Superior temporal gyrus (tissue), 1 donor: ENCODE measurements at regions not wholly inside any gene's neighbourhood (a gene's known extent, or its start where the extent isn't known, plus 50 kb on each side); places are given as distances from the start of the nearest gene placed in this dataset.
"Not testable (repeated sequence)": the region's sequence is repeated elsewhere in the genome, so short reads cannot be mapped to it uniquely, and the experiment has no call there.

Experiments
- DNase-seq: peaks from one replicate; pipeline ENCODE4 v3.0.0-alpha.2; 2016; ENCODE audit errors: extremely low spot score

- DNase-seq = no peak
These were observed 713.6 kb upstream of the MIR17HG start for GRCh38 chr13:90633849-90634248.

GRCh38 chr13:90640976-90641375, 706.5 kb upstream of the MIR17HG start:
- DNase-seq = no peak

GRCh38 chr13:90641884-90642283, 705.6 kb upstream of the MIR17HG start:
- no peak for DNase-seq

- DNase-seq = no peak
These were observed 701.9 kb upstream of the MIR17HG start for GRCh38 chr13:90645582-90645981.

GRCh38 chr13:90648497-90648896, 699.0 kb upstream of the MIR17HG start:
- no peak for DNase-seq

DNA sequence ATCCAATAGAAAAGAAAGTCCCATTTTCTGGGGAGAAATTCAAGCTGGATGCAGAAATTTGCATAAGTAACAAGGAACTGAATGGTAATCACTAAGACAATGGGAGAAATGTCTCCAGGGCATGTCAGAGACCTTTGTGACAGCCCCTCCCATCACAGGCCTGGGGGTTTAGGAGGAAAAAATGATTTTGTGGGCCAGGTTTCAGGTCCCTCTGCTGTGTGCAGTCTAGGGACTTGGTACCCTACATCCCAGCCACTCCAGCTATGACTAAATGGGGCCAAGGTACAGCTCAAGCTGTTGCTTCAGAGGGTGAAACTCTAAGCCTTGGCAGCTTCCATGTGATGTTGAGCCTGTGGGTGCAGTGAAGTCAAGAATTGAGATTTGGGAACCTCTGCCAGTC, 695.5 kb upstream of the MIR17HG start:
- no peak for DNase-seq

- DNase-seq = no peak
These were observed 692.5 kb upstream of the MIR17HG start for GRCh38 chr13:90654970-90655369.

- DNase-seq = not testable (repeated sequence)
These were observed 683.3 kb upstream of the MIR17HG start for GRCh38 chr13:90664200-90664599.

GRCh38 chr13:90673746-90674145, 673.7 kb upstream of the MIR17HG start:
- no peak for DNase-seq

GRCh38 chr13:90675129-90675528, 672.4 kb upstream of the MIR17HG start:
- no peak for DNase-seq

DNA sequence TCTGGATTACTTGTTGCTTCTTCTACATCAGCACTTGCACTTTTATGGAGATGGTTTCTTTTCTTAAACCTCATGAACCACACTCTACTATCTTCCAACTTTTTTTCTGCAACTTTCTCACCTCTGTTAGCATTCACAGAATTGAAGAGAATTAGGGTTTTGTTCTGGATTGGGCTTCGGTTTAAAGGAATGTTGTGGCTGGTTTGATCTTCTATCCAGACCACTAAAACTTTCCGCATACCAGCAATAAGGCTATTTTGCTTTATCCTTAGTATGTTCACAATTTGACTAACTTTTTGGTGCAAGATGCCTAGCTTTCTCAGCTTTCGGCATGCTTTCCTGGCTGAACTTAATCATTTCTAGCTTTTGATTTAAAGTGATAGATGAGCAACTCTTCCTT, 666.7 kb upstream of the MIR17HG start:
- DNase-seq = no peak

GRCh38 chr13:90683711-90684131, 663.8 kb upstream of the MIR17HG start:
- DNase-seq = no peak

DNA sequence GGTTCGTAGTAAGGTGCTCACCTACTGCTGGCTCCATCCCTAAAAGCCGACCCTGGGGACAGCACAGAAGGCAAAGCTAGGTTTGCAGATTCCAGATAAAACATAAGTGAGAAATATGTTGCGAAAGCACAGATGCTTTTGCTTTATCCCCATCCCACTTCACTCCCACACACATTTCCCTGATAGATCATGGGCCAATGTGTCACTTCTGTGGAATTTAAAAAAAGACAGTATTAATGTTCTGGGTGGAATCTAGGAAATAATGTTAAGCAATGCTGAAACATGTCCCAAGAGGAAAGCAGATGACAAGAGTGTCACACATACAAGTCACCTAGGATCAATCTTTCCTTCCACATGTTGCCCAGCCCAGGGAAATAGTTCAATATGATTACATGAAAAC, 661.0 kb upstream of the MIR17HG start:
- DNase-seq = no peak

DNA sequence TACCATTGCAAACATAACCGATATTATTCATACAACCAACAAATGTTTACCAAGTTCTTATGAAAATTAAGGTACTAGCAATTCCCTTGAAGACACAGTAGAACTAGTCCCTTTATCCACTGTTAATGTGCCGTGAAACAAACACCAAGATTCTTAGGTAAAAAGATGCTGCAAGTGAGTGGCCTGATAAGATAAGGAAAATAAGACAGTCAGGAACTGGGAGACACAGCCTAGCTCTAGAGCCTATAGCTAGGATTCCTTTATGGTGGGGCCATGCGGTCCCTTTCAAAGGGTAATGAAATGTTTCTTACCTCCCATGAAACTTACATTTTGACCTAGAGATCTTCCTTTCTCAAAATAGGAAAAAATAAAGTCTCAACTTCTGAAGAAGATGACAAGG, 658.4 kb upstream of the MIR17HG start:
- DNase-seq = no peak

DNA sequence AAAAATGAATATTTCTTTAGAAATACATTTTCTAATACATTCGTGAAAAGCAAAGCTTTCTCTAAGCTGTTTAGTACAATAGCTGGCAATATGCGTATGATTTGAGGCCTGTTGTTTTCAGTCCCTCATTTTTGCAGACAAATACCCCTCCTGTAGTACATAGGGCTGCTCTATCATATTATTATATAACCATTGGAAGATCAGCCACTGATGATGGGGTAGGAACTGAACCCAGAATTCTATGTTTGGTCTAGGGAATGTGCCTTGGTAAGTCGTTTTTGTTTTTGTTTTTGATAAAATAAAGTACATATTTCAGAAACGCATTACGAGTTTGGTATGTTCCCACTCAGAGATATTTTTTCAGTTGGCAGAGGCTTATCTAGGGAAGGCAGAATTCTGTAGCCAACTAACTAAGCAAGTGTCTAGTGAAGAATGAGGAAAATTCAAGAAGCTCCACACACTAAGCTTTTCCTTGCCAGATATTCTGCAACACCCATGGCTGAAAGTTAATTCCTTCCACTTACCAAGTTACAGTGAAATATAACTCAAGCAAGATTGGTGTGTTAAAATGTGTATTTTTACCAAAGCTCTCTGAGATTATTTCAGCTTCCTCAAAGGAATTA, 656.9 kb upstream of the MIR17HG start:
- no peak for DNase-seq

DNA sequence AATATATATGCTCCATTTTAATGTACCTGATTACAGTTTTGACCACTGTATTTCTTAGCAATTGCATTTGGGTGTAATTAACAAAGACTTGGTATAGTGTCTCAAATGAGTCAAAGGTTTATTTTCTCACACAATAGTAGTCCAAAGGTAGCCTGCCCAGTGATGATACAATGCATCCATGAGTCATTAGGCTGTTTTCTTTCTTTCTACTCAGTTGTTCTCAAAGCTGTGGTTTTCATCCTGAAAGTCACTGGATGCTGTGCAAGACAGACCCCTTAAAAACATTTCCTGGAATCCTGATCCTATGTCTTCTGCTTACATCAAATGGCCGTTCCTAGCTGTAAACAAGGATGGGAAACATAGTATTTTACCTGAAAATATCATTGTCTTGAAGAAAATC, 651.2 kb upstream of the MIR17HG start:
- DNase-seq = no peak

GRCh38 chr13:90696656-90697055, 650.8 kb upstream of the MIR17HG start:
- DNase-seq = no peak

- DNase-seq = no peak
These were observed 647.1 kb upstream of the MIR17HG start for GRCh38 chr13:90700340-90700739.

GRCh38 chr13:90701264-90701663, 646.2 kb upstream of the MIR17HG start:
- DNase-seq = no peak

DNA sequence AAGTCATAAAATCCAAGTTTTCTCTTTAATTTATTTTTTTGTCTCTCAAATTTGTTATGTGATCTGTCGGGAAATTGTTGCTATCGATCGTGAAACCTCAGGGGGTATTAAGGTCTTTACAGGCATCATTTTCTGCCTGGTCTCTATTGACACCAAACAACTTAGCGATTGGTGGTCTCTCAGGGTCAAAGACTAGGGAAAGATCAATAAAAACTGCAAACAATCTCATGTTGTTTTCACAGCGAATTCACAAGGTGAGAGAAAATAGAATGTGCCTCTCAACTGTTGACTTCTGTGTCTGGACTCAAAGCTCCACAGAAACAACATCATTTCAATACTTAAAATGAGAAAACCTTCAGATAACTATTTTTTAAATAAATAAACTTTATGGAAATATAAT, 645.4 kb upstream of the MIR17HG start:
- DNase-seq = no peak

DNA sequence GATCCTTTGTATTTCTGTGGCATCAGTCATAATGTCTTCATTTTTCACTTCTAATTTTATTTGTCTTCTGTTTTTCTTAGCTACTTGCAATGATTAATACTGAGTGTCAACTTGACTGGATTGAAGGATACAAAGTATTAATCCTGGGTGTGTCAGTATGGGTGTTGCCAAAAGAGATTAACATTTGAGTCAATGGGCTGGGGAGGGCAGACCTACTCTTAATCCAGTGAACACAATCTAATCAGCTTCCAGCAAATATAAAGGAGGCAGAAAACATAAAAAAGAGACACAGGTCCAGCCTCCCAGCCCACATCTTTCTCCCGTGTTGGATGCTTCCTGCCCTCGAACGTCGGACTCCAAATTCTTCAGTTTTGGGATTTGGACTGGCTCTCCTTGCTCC, 640.9 kb upstream of the MIR17HG start:
- DNase-seq = no peak

GRCh38 chr13:90708128-90708527, 639.4 kb upstream of the MIR17HG start:
- no peak for DNase-seq

- DNase-seq = no peak
These were observed 638.2 kb upstream of the MIR17HG start for GRCh38 chr13:90709319-90709718.

- DNase-seq = no peak
These were observed 637.2 kb upstream of the MIR17HG start for GRCh38 chr13:90710164-90710759.
